ENCODE measurements at regions not wholly inside any gene's neighbourhood (a gene's known extent, or its start where the extent isn't known, plus 50 kb on each side); places are given as distances from the start of the nearest gene placed in this dataset.

DNA sequence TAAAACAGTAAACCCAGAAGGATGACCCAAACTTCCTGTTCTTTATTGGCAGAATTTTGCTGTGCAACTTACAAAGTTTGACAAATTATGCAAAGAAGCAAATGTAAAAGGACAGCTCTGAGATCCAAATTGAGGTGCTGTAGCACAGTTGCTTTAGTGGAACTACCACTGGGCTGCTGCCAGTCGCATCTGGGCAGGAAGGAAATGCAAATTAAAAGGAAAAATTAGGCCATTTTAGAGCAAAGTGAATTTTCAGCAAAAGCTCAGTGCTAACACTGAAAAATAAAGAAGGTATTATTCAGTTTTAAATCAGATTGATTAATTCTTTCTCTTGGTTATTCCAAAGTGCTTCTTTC, 104.5 kb downstream of the ZMAT3 start:
- TF ChIP-seq, protein P1, sequence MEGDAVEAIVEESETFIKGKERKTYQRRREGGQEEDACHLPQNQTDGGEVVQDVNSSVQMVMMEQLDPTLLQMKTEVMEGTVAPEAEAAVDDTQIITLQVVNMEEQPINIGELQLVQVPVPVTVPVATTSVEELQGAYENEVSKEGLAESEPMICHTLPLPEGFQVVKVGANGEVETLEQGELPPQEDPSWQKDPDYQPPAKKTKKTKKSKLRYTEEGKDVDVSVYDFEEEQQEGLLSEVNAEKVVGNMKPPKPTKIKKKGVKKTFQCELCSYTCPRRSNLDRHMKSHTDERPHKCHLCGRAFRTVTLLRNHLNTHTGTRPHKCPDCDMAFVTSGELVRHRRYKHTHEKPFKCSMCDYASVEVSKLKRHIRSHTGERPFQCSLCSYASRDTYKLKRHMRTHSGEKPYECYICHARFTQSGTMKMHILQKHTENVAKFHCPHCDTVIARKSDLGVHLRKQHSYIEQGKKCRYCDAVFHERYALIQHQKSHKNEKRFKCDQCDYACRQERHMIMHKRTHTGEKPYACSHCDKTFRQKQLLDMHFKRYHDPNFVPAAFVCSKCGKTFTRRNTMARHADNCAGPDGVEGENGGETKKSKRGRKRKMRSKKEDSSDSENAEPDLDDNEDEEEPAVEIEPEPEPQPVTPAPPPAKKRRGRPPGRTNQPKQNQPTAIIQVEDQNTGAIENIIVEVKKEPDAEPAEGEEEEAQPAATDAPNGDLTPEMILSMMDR (IDR thresholded peaks at IDR 0.05; ENCODE audit: insufficient read depth in 1 of 2, low read depth in 1 of 2, low read length in 1 of 2, severe bottlenecking in 1 of 2, unreplicated experiment in 1 of 2) = no peak
- POLR2A ChIA-PET = no interaction called here
- Mint-ChIP-seq H3K27ac (ENCODE audit: unreplicated experiment) (no peak overlapping the region), H3K4me1 (ENCODE audit: low read depth, unreplicated experiment) (no peaks in the 10 kb centered on the region), H3K9me3 (ENCODE audit: unreplicated experiment) (no peaks in the 10 kb centered on the region), H3K4me3 (ENCODE audit: unreplicated experiment) (no peak overlapping the region), H3K27me3 (ENCODE audit: insufficient read depth, unreplicated experiment) (no peaks in the 10 kb centered on the region), H3K36me3 (ENCODE audit: insufficient read depth, unreplicated experiment) (no peaks in the 10 kb centered on the region)
- CTCF ChIA-PET = interaction anchor here (3.1 kb wide), 1 partner anchor 533 kb away, joined by 11 read pairs; no protein-coding TSS in a partner anchor
- Histone ChIP-seq H3K4me1 (no peaks in the 10 kb centered on the region; the same call in none of the 2 replicates), H3K36me3 (ENCODE audit: control insufficient read depth, insufficient read depth, low read length) (no peaks in the 10 kb centered on the region), H3K27me3 (replicated peaks; ENCODE audit: control insufficient read depth, insufficient read depth, low read length) (no peaks in the 10 kb centered on the region), H3K4me3 (ENCODE audit: low read depth, low read length) (no peak overlapping the region), H3K9me3 (no peaks in the 10 kb centered on the region)
- no TSS peak for BruUV-seq (replicated peaks)
- no peak for DNase-seq
- intact Hi-C loops (cut with micrococcal nuclease; ENCODE audit: unreplicated experiment) = loop anchor here (10.0 kb wide), 2 partner anchors 252 to 342 kb away; no protein-coding TSS in a partner anchor

DNA sequence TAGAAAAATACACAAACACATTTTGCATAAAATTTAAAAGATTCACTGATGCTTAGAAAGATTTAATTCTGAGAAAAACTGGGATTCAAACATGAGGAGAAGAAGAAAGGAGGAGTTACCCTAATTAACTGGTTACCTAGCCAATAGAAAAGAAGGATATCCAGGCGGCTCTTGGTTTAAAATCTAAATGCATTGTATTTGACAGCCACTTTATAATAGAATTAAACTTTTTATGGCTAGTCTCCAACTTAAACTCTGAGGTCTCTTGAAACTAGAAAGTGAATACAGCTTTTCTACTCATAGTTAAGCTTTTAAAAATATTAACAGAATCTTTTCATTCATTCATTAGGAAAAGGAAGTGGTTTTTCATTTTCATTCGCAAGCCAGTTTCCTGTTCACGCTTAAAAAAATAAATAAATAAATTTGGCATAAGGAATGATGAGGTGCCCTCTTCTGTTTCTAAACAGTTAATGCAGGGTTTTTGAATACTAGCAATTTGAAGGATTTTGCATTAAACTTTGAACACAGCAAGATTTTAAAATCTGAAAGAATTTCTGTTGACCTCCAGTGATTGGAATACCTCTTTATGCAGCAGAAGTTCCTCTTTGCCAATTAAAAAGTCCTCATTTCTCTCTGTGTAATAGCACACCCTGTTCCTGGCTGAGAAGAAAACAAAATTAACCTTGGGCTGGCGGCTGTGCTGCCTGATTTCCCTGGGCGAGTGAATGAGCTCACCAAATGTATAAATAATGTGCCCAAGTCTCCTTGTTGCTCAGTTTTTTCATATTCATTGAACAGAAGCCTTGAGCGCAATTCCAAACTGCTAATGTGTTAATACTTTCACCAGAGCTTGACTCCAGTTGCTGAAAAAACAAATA, 105.1 kb downstream of the ZMAT3 start:
- TF ChIP-seq, protein P1 (IDR thresholded peaks at IDR 0.05; ENCODE audit: insufficient read depth in 1 of 2, low read depth in 1 of 2, low read length in 1 of 2, severe bottlenecking in 1 of 2, unreplicated experiment in 1 of 2) = peak; percentile 41 to 61
- H3K9me3 ChIP-seq = no peaks in the 10 kb centered on the region
- DNase-seq = no peak
- no peaks in the 10 kb centered on the region for H3K27me3 ChIP-seq (replicated peaks; ENCODE audit: control insufficient read depth, insufficient read depth, low read length)
- H3K4me1 ChIP-seq = no peaks in the 10 kb centered on the region; the same call in none of the 2 replicates
- H3K4me3 Mint-ChIP-seq (ENCODE audit: unreplicated experiment) = no peak overlapping the region
- H3K27ac Mint-ChIP-seq (ENCODE audit: unreplicated experiment) = no peak overlapping the region
- H3K4me1 Mint-ChIP-seq (ENCODE audit: low read depth, unreplicated experiment) = no peaks in the 10 kb centered on the region
- intact Hi-C loops (cut with micrococcal nuclease; ENCODE audit: unreplicated experiment) = loop anchor here (1.0 to 10.0 kb wide), 3 partner anchors 252 to 532 kb away; no protein-coding TSS in a partner anchor
- no peaks in the 10 kb centered on the region for H3K36me3 Mint-ChIP-seq (ENCODE audit: insufficient read depth, unreplicated experiment)
- BruUV-seq (replicated peaks) = no TSS peak
- ChIA-PET POLR2A (no interaction called here), CTCF (interaction anchor here (3.1 kb wide), 1 partner anchor 532 kb away, joined by 11 read pairs; no protein-coding TSS in a partner anchor)
- H3K9me3 Mint-ChIP-seq (ENCODE audit: unreplicated experiment) = no peaks in the 10 kb centered on the region
- no peak overlapping the region for H3K4me3 ChIP-seq (ENCODE audit: low read depth, low read length)
- H3K36me3 ChIP-seq (ENCODE audit: control insufficient read depth, insufficient read depth, low read length) = no peaks in the 10 kb centered on the region
- no peaks in the 10 kb centered on the region for H3K27me3 Mint-ChIP-seq (ENCODE audit: insufficient read depth, unreplicated experiment)

DNA sequence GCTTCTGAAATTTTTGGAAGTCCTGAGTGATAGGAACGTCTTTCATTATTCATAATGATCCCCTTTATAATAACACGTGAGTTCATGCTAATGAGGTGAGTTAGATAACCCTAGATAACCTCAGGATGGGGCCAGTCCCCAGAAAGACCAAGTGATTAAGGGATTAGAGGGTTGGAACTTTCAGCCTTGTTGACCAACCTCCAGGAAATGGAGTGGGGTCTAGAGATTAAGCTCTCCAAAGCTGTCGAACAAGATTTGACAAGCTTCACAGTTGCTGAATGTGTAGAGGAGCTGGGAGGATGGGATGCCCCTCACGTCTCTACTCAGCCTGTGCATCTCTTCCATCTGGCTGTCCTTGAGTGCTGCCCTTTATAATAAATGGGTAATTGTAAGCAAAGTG, 107.1 kb downstream of the ZMAT3 start:
- Mint-ChIP-seq H3K4me1 (ENCODE audit: low read depth, unreplicated experiment) (no peaks in the 10 kb centered on the region), H3K36me3 (ENCODE audit: insufficient read depth, unreplicated experiment) (no peaks in the 10 kb centered on the region), H3K4me3 (ENCODE audit: unreplicated experiment) (no peak overlapping the region), H3K27ac (ENCODE audit: unreplicated experiment) (no peak overlapping the region), H3K27me3 (ENCODE audit: insufficient read depth, unreplicated experiment) (no peaks in the 10 kb centered on the region), H3K9me3 (ENCODE audit: unreplicated experiment) (no peaks in the 10 kb centered on the region)
- DNase-seq = no peak
- ChIA-PET POLR2A (no interaction called here), CTCF (no interaction called here)
- BruUV-seq (replicated peaks) = no TSS peak
- Histone ChIP-seq H3K4me3 (ENCODE audit: low read depth, low read length) (no peak overlapping the region), H3K9me3 (no peaks in the 10 kb centered on the region), H3K27me3 (replicated peaks; ENCODE audit: control insufficient read depth, insufficient read depth, low read length) (no peaks in the 10 kb centered on the region), H3K36me3 (ENCODE audit: control insufficient read depth, insufficient read depth, low read length) (no peaks in the 10 kb centered on the region), H3K4me1 (no peaks in the 10 kb centered on the region; the same call in 1 of the 2 replicates)
- TF ChIP-seq, protein P1 (IDR thresholded peaks at IDR 0.05; ENCODE audit: insufficient read depth in 1 of 2, low read depth in 1 of 2, low read length in 1 of 2, severe bottlenecking in 1 of 2, unreplicated experiment in 1 of 2) = no peak
- intact Hi-C loops (cut with micrococcal nuclease; ENCODE audit: unreplicated experiment) = loop anchor here (10.0 kb wide), 2 partner anchors 250 to 340 kb away; no protein-coding TSS in a partner anchor
